Ovary (tissue), 7 donors: ENCODE measurements at regions not wholly inside any gene's neighbourhood (a gene's known extent, or its start where the extent isn't known, plus 50 kb on each side); places are given as distances from the start of the nearest gene placed in this dataset.

Experiments used
- DNase-seq, 5 donors: peaks; one replicate each; pipeline ENCODE4 v3.0.0-alpha.2; 2019 to 2020
- H3K27ac ChIP-seq, 2 donors: fragments of 200-600 bp; one replicate each; pipeline versions ENCODE4 v1.5.1 to v1.8.0; 2019 to 2022
- H3K27me3 ChIP-seq: fragments of 200-600 bp; one replicate; pipeline ENCODE4 v1.8.0; 2022
- H3K36me3 ChIP-seq: fragments of 200-600 bp; sonication (generic); one replicate; pipeline ENCODE4 v1.5.1; 2019
- H3K4me1 ChIP-seq: one replicate; pipeline ENCODE4 v1.8.1; 2013; ENCODE audit warnings: mild to moderate bottlenecking, moderate library complexity; ENCODE audit not compliant: insufficient read depth
- H3K4me3 ChIP-seq: fragments of 200-600 bp; sonication (generic); one replicate; pipeline ENCODE4 v1.5.1; 2017
- H3K9me3 ChIP-seq, 2 donors: fragments of 200-600 bp in 1 of 2; sonication (generic) in 1 of 2; one replicate each; pipeline versions ENCODE4 v1.5.1 to v1.8.1; 2013 to 2019; ENCODE audit warnings: mild to moderate bottlenecking in 1 of 2, moderate library complexity in 1 of 2
- EP300 ChIP-seq: sonication (generic); formaldehyde crosslinking; IDR thresholded peaks from one replicate; pipeline ENCODE4 v1.6.1; 2017; ENCODE audit warnings: antibody characterized with exemption
- POLR2A ChIP-seq: fragments of 450-650 bp; IDR thresholded peaks from one replicate; pipeline ENCODE4 v1.6.1; 2017; ENCODE audit warnings: antibody characterized with exemption, mild to moderate bottlenecking, moderate library complexity
- WGBS, 3 donors: extraction: QIAGEN DNeasy Blood & Tissue Kit in 1 of 3; methylation state at CpG; one replicate each; pipeline versions ENCODE4 v1.1.5 to v1.1.7; 2013 to 2017; 5-methylcytosine and 5-hydroxymethylcytosine counted together
- intact Hi-C, 4 donors: fragments of 100-400 bp; cut with DNase I; formaldehyde crosslinking; loops; one replicate each; pipeline versions ENCODE4 v1.11.0 to v1.15.1; 2022 to 2023
- TF ChIP-seq, protein P1 (sequence below), 3 donors: fragments of 450-650 bp in 2 of 3; fragments of 200-600 bp in 1 of 3; IDR thresholded peaks; one replicate each; pipeline versions ENCODE4 v1.5.1 to v1.8.0; 2016 to 2022; ENCODE audit warnings: antibody characterized with exemption in 3 of 3, mild to moderate bottlenecking in 1 of 3
- donor health status: DM: no; HTN: no; CAD: no; lungs with moderate emphysema.
- donor health status: DM: no; HTN: no; CAD: no.
- donor health status: Bipolar disorder and iron deficiency.
- donor health status: DM: no; HTN: no; CAD: no.
- donor health status: DM: yes; HTN: yes; CAD: no.

DNA sequence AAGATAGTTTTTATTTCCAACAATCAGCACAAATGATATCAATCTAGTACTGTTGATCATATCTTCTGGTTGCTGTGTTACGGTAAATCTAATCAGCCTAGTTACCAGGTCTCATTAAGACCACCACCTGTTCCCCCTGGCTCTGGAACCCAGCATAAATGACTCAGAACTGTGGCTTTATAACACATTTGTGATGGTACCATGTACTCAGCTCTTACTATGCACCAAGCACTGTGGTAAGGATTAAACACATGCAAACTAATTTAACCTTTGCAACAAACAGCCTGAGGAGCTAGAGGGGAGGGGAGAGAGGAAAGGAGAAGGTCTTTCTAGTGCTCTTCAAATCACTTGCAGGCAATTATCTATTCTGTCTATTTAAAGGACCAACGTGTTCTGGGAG lies 173.9 kb upstream of the LMCD1 start:
- WGBS, 3 donors = 79 to 84% (median 83%) methylated on average over 2 of the region's 2 CpGs
- TF ChIP-seq EP300 = no peak
- TF ChIP-seq, protein P1, sequence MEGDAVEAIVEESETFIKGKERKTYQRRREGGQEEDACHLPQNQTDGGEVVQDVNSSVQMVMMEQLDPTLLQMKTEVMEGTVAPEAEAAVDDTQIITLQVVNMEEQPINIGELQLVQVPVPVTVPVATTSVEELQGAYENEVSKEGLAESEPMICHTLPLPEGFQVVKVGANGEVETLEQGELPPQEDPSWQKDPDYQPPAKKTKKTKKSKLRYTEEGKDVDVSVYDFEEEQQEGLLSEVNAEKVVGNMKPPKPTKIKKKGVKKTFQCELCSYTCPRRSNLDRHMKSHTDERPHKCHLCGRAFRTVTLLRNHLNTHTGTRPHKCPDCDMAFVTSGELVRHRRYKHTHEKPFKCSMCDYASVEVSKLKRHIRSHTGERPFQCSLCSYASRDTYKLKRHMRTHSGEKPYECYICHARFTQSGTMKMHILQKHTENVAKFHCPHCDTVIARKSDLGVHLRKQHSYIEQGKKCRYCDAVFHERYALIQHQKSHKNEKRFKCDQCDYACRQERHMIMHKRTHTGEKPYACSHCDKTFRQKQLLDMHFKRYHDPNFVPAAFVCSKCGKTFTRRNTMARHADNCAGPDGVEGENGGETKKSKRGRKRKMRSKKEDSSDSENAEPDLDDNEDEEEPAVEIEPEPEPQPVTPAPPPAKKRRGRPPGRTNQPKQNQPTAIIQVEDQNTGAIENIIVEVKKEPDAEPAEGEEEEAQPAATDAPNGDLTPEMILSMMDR (IDR thresholded peaks at IDR 0.05) = no peak
- no peak for TF ChIP-seq POLR2A
- H3K27ac ChIP-seq = no peak overlapping the region
- no peaks in the 10 kb centered on the region for H3K36me3 ChIP-seq
- no peaks in the 10 kb centered on the region for H3K27me3 ChIP-seq
- intact Hi-C loops = no loop called here
- H3K4me3 ChIP-seq = no peak overlapping the region
- DNase-seq = no peak
- no peaks in the 10 kb centered on the region for H3K9me3 ChIP-seq
- no peaks in the 10 kb centered on the region for H3K4me1 ChIP-seq

DNA sequence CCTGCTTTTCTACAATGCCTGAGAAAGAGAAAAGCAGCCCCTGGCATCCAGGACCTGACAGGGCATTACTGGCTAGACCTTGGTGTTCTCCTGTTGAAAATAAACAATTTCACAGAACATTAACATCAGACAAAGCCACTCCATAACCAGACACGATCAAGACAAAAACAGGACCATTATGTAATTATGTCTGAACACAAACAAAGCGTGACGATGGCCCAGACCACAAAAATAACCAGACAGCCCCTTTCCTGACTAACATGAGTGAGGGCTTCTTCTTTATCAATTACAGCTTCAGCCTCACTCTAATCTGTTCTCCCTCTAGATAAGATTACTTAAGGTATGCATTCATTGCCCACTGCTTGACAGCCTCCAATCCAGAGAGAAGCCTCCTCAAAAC lies 172.7 kb upstream of the LMCD1 start:
- no peak for DNase-seq
- Histone ChIP-seq H3K9me3 (no peaks in the 10 kb centered on the region), H3K36me3 (no peaks in the 10 kb centered on the region), H3K4me3 (no peak overlapping the region), H3K27me3 (no peaks in the 10 kb centered on the region), H3K27ac (no peak overlapping the region), H3K4me1 (no peaks in the 10 kb centered on the region)
- TF ChIP-seq POLR2A (no peak), EP300 (no peak)
- 62 to 81% (median 79%) methylated on average over 3 of the region's 3 CpGs for WGBS, 3 donors
- intact Hi-C loops = no loop called here

DNA sequence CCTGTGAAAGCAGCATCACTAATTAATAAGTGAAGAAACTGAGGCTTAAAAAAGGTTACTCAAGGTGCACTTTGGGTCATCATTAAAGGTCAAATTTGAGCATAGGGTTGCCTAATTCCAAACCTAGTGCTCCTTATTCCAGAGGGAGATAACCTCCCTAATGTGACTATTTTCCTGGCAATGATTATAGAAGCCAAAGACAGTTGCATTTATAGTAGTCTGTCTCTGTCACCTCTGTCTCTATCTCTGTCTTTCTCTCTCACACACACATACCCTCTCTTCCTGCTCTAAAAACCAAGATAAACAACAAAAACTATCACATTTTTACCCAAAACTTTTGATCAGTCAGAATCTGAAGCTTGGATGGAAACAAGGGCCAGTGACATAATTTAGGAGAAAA lies 172.0 kb upstream of the LMCD1 start:
- Histone ChIP-seq H3K9me3 (no peaks in the 10 kb centered on the region), H3K4me3 (no peak overlapping the region), H3K27ac (no peak overlapping the region), H3K27me3 (no peaks in the 10 kb centered on the region), H3K36me3 (no peaks in the 10 kb centered on the region), H3K4me1 (no peaks in the 10 kb centered on the region)
- intact Hi-C loops = no loop called here
- no peak for TF ChIP-seq EP300
- no peak for TF ChIP-seq POLR2A
- TF ChIP-seq, protein P1 (IDR thresholded peaks at IDR 0.05) = no peak
- no peak for DNase-seq

DNA sequence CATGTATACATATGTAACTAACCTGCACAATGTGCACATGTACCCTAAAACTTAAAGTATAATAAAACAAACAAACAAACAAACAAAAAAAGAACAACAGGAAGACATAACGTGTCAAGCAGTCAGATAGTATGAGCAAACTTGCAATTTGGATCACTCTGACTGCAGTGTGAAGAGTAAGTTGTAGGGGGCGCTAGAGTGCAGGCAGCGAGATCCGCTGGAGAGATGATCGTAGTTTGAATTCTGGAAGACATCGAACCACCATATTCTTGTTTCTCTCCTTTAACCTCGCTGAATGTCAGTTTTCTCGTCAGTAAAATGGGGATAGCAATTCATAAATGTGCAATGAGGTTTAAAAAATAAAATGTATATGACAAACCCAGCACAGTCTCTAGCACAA lies 165.2 kb upstream of the LMCD1 start:
- no peak overlapping the region for H3K27ac ChIP-seq
- WGBS, 3 donors = 87 to 92% (median 90%) methylated on average over 8 of the region's 8 CpGs
- H3K4me1 ChIP-seq = peaks cover 3% of the 10 kb centered on the region
- no peak for DNase-seq
- TF ChIP-seq, protein P1 (IDR thresholded peaks at IDR 0.05) = no peak
- no peak overlapping the region for H3K4me3 ChIP-seq
- no peaks in the 10 kb centered on the region for H3K9me3 ChIP-seq
- no peaks in the 10 kb centered on the region for H3K27me3 ChIP-seq
- no peaks in the 10 kb centered on the region for H3K36me3 ChIP-seq
- intact Hi-C loops = no loop called here

DNA sequence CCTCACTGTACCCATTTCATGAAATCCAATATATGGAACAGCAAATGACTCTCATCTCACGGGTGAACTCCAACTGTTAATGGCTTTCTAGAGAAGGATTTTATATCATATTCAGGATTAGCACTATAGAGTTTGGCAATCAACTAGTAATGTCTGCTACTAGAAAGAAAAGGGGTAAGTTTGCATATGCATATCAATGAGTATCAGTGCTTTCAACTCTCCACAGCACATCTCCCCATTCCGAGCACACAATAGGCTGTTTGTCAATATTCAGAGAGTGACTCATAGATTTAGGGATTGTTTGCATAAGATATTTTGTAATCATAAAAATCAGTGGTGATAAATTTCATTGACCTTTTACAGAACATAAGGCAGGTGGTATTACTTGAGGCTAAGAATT lies 163.2 kb upstream of the LMCD1 start:
- Histone ChIP-seq H3K36me3 (no peaks in the 10 kb centered on the region), H3K27ac (no peak overlapping the region), H3K4me3 (no peak overlapping the region), H3K4me1 (peaks cover 7% of the 10 kb centered on the region), H3K27me3 (no peaks in the 10 kb centered on the region), H3K9me3 (no peaks in the 10 kb centered on the region)
- TF ChIP-seq POLR2A (no peak), EP300 (no peak)
- TF ChIP-seq, protein P1 (IDR thresholded peaks at IDR 0.05) = no peak
- 93 to 97% (median 96%) methylated on average over 2 of the region's 2 CpGs for WGBS, 3 donors
- DNase-seq = no peak
- intact Hi-C loops = no loop called here
